GM12878 (cell line): ENCODE measurements at regions not wholly inside any gene's neighbourhood (a gene's known extent, or its start where the extent isn't known, plus 50 kb on each side); places are given as distances from the start of the nearest gene placed in this dataset.

ENCODE experiments used
- ATAC-seq: fragments of 200-7000 bp; cut with Tn5 transposase; 3 replicates; pipeline ENCODE4 v1.9.1; 2020; ENCODE audit warnings: mild to moderate bottlenecking, moderate library complexity
- BruUV-seq: library from RNA; stranded (reverse); fragments of 400-500 nt; replicated peaks from 2 replicates; lab custom pipeline; 2021; lab: Mats Ljungman, UMichigan
- CTCF ChIA-PET: fragments of 300-600 bp; sonication (Branson Sonifier 250); formaldehyde crosslinking; extraction: SDS; loops from one replicate; lab custom pipeline; 2021; ENCODE audit warnings: inconsistent platforms; lab: Yijun Ruan, JAX
- POLR2A ChIA-PET: fragments of 350-600 bp; formaldehyde crosslinking; extraction: SDS; loops from one replicate; lab custom pipeline; 2021; ENCODE audit warnings: inconsistent platforms; lab: Charles Lee
- RAD21 ChIA-PET: fragments of 300-600 bp; sonication (Branson Sonifier 250); formaldehyde crosslinking; loops from one replicate; lab custom pipeline; 2023; ENCODE audit warnings: antibody characterized with exemption; ENCODE audit not compliant: unreplicated experiment; lab: Charles Lee
- SMC1A ChIA-PET: fragments of 300-600 bp; sonication (Branson Sonifier 250); formaldehyde crosslinking; loops from one replicate; lab custom pipeline; 2023; ENCODE audit not compliant: unreplicated experiment, uncharacterized antibody; lab: Charles Lee
- DNase-seq: peaks from one replicate; pipeline ENCODE4 v3.0.0-alpha.2; 2011; ENCODE audit warnings: low read depth, low spot score
- FAIRE-seq: peaks from 3 replicates; lab custom pipeline; 2011; peaks lifted over from hg19 to GRCh38; lab: Jason Lieb, UNC
- H2AFZ ChIP-seq: 2 replicates; pipeline ENCODE4 v1.6.0; 2011; ENCODE audit warnings: low read depth, low read length, control low read depth; ENCODE audit not compliant: control insufficient read depth
- H3K27ac ChIP-seq: 2 replicates; pipeline ENCODE4 v1.5.1; 2011; ENCODE audit warnings: control low read depth; ENCODE audit not compliant: control insufficient read depth, insufficient read depth
- H3K27me3 ChIP-seq, 2 experiments: replicated peaks in 1 of 2; 2 replicates each; pipeline versions ENCODE4 v1.6.0 to v1.6.1; 2011; ENCODE audit warnings: low read length in 1 of 2; ENCODE audit not compliant: control insufficient read depth in 2 of 2, insufficient read depth in 2 of 2
- H3K36me3 ChIP-seq, 2 experiments: 2 replicates each; pipeline ENCODE4 v1.5.1; 2011; ENCODE audit warnings: low read length in 1 of 2; ENCODE audit not compliant: control insufficient read depth in 2 of 2, insufficient read depth in 2 of 2
- H3K4me1 ChIP-seq: 2 replicates; pipeline ENCODE4 v1.6.1; 2011; ENCODE audit warnings: mild to moderate bottlenecking, low read length, moderate library complexity, mixed read lengths; ENCODE audit not compliant: control insufficient read depth, insufficient read depth
- H3K4me2 ChIP-seq: 2 replicates; pipeline ENCODE4 v1.6.0; 2011; ENCODE audit warnings: control low read depth; ENCODE audit not compliant: control insufficient read depth, insufficient read depth
- H3K4me3 ChIP-seq: fragments of 200-600 bp; sonication (generic); 2 replicates; pipeline ENCODE4 v1.5.1; 2016
- H3K79me2 ChIP-seq: 2 replicates; pipeline ENCODE4 v1.6.0; 2011; ENCODE audit warnings: low read length; ENCODE audit not compliant: control insufficient read depth, insufficient read depth
- H3K9ac ChIP-seq: 2 replicates; pipeline ENCODE4 v1.8.0; 2011; ENCODE audit warnings: low read length, control low read depth, mixed read lengths; ENCODE audit not compliant: control insufficient read depth, insufficient read depth
- H3K9me3 ChIP-seq: replicated peaks from 3 replicates; pipeline ENCODE4 v1.5.1; 2011; ENCODE audit warnings: mild to moderate bottlenecking, low read length; ENCODE audit not compliant: control insufficient read depth, insufficient read depth
- H4K20me1 ChIP-seq: 2 replicates; pipeline ENCODE4 v1.6.0; 2011; ENCODE audit not compliant: control insufficient read depth, insufficient read depth
- CBFB ChIP-seq: IDR thresholded peaks from 2 replicates; pipeline ENCODE4 v1.6.1; 2016; ENCODE audit warnings: antibody characterized with exemption, low read depth
- HDAC6 ChIP-seq: fragments of 200-600 bp; sonication (generic); IDR thresholded peaks from one replicate; pipeline ENCODE4 v1.8.0; 2017; ENCODE audit warnings: antibody characterized with exemption; ENCODE audit not compliant: unreplicated experiment
- JUNB ChIP-seq: IDR thresholded peaks from 2 replicates; pipeline ENCODE4 v1.6.1; 2016; ENCODE audit warnings: antibody characterized with exemption, mild to moderate bottlenecking
- KAT2A ChIP-seq: conservative IDR thresholded peaks from 2 replicates; pipeline ENCODE4 v1.6.1; 2011; ENCODE audit warnings: low read depth, low read length; ENCODE audit not compliant: control insufficient read depth
- STAT3 ChIP-seq: IDR thresholded peaks from 2 replicates; pipeline ENCODE4 v1.6.1; 2011; ENCODE audit warnings: low read depth, low read length, improper control_type of control experiment
- ZNF274 ChIP-seq: IDR thresholded peaks from one replicate; pipeline ENCODE4 v1.8.0; 2011; ENCODE audit not compliant: insufficient read length, insufficient read depth
- ZZZ3 ChIP-seq: IDR thresholded peaks from 2 replicates; pipeline ENCODE4 v1.6.1; 2011; ENCODE audit warnings: low read depth; ENCODE audit not compliant: control insufficient read depth, insufficient read length
- WGBS: methylation state at CpG from one replicate; pipeline ENCODE4 v1.1.6; 2016; ENCODE audit warnings: low lambda C conversion rate; ENCODE audit not compliant: insufficient replicate concordance, insufficient coverage; ENCODE audit errors: missing lambda C conversion rate; 5-methylcytosine and 5-hydroxymethylcytosine counted together
- in situ Hi-C: fragments of 300-500 bp; cut with MboI; formaldehyde crosslinking; loops from 9 replicates; pipeline ENCODE4 v1.14.3; 2018; ENCODE audit warnings: mixed read lengths
- intact Hi-C: fragments of 100-400 bp; cut with micrococcal nuclease; formaldehyde crosslinking; loops from one replicate; pipeline ENCODE4 v1.14.2; 2022; ENCODE audit not compliant: unreplicated experiment
- TF ChIP-seq, protein P1 (sequence below): fragments of 450-650 bp; IDR thresholded peaks from 2 replicates; pipeline ENCODE4 v1.6.1; 2017; ENCODE audit warnings: low read depth, mild to moderate bottlenecking, moderate library complexity
- TF ChIP-seq, protein P2 (sequence below): fragments of 450-650 bp; IDR thresholded peaks from 2 replicates; pipeline ENCODE4 v1.6.1; 2017; ENCODE audit warnings: mild to moderate bottlenecking, moderate library complexity
- TF ChIP-seq, protein P3 (sequence below): fragments of 450-650 bp; formaldehyde crosslinking; IDR thresholded peaks from 2 replicates; pipeline ENCODE4 v1.4.0; 2022; ENCODE audit warnings: mild to moderate bottlenecking, moderate library complexity
- TF ChIP-seq, protein P4 (sequence below): IDR thresholded peaks from 2 replicates; pipeline ENCODE4 v1.6.1; 2012; ENCODE audit warnings: low read depth, low read length, improper control_type of control experiment
- TF ChIP-seq, protein P5 (sequence below): fragments of 450-650 bp; IDR thresholded peaks from 2 replicates; pipeline ENCODE4 v1.6.1; 2017; ENCODE audit warnings: borderline replicate concordance

DNA sequence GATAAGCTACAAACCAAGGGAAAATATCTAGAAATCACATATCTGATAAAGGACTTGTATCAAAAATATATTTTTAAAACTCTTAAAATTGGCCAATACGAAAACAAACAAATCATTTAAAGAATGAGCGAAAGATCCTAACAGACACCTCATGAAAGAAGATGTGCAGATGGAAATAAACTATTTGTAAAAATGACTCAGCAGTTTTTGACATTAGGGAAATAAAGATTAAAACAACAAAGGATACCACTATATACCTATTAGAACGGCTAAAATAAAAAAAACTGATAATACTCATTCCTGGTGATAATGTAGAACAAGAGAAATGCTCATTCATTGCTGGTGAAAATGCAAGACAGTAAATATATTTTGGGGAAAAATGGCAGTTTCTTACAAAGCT is 506.4 kb downstream of the KLHL4 start:
- Histone ChIP-seq H3K79me2 (no peaks in the 10 kb centered on the region), H3K36me3 (no peaks in the 10 kb centered on the region), H3K9ac (no peak overlapping the region), H3K4me2 (no peak overlapping the region), H4K20me1 (no peaks in the 10 kb centered on the region), H3K4me3 (no peak overlapping the region), H3K4me1 (no peaks in the 10 kb centered on the region), H2AFZ (no peak overlapping the region), H3K27me3 (no peaks in the 10 kb centered on the region), H3K9me3 (no peaks in the 10 kb centered on the region), H3K27ac (no peak overlapping the region)
- DNase-seq (no peak), FAIRE-seq (no peak), ATAC-seq (no peak)
- in situ Hi-C loops (no loop called here), intact Hi-C loops (no loop called here)
- ChIA-PET CTCF (no interaction called here), RAD21 (no interaction called here), SMC1A (no interaction called here), POLR2A (no interaction called here)
- WGBS: 21% methylated on average over 3 of the region's 3 CpGs
- no TSS peak for BruUV-seq
- TF ChIP-seq ZNF274: no peak
- TF ChIP-seq KAT2A: no peak
- TF ChIP-seq HDAC6: no peak
- no peak for TF ChIP-seq CBFB
- TF ChIP-seq JUNB: no peak
- TF ChIP-seq, protein P1, sequence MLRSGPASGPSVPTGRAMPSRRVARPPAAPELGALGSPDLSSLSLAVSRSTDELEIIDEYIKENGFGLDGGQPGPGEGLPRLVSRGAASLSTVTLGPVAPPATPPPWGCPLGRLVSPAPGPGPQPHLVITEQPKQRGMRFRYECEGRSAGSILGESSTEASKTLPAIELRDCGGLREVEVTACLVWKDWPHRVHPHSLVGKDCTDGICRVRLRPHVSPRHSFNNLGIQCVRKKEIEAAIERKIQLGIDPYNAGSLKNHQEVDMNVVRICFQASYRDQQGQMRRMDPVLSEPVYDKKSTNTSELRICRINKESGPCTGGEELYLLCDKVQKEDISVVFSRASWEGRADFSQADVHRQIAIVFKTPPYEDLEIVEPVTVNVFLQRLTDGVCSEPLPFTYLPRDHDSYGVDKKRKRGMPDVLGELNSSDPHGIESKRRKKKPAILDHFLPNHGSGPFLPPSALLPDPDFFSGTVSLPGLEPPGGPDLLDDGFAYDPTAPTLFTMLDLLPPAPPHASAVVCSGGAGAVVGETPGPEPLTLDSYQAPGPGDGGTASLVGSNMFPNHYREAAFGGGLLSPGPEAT: no peak
- TF ChIP-seq ZZZ3: no peak
- TF ChIP-seq, protein P2, sequence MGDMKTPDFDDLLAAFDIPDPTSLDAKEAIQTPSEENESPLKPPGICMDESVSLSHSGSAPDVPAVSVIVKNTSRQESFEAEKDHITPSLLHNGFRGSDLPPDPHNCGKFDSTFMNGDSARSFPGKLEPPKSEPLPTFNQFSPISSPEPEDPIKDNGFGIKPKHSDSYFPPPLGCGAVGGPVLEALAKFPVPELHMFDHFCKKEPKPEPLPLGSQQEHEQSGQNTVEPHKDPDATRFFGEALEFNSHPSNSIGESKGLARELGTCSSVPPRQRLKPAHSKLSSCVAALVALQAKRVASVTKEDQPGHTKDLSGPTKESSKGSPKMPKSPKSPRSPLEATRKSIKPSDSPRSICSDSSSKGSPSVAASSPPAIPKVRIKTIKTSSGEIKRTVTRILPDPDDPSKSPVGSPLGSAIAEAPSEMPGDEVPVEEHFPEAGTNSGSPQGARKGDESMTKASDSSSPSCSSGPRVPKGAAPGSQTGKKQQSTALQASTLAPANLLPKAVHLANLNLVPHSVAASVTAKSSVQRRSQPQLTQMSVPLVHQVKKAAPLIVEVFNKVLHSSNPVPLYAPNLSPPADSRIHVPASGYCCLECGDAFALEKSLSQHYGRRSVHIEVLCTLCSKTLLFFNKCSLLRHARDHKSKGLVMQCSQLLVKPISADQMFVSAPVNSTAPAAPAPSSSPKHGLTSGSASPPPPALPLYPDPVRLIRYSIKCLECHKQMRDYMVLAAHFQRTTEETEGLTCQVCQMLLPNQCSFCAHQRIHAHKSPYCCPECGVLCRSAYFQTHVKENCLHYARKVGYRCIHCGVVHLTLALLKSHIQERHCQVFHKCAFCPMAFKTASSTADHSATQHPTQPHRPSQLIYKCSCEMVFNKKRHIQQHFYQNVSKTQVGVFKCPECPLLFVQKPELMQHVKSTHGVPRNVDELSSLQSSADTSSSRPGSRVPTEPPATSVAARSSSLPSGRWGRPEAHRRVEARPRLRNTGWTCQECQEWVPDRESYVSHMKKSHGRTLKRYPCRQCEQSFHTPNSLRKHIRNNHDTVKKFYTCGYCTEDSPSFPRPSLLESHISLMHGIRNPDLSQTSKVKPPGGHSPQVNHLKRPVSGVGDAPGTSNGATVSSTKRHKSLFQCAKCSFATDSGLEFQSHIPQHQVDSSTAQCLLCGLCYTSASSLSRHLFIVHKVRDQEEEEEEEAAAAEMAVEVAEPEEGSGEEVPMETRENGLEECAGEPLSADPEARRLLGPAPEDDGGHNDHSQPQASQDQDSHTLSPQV: no peak
- TF ChIP-seq, protein P3, sequence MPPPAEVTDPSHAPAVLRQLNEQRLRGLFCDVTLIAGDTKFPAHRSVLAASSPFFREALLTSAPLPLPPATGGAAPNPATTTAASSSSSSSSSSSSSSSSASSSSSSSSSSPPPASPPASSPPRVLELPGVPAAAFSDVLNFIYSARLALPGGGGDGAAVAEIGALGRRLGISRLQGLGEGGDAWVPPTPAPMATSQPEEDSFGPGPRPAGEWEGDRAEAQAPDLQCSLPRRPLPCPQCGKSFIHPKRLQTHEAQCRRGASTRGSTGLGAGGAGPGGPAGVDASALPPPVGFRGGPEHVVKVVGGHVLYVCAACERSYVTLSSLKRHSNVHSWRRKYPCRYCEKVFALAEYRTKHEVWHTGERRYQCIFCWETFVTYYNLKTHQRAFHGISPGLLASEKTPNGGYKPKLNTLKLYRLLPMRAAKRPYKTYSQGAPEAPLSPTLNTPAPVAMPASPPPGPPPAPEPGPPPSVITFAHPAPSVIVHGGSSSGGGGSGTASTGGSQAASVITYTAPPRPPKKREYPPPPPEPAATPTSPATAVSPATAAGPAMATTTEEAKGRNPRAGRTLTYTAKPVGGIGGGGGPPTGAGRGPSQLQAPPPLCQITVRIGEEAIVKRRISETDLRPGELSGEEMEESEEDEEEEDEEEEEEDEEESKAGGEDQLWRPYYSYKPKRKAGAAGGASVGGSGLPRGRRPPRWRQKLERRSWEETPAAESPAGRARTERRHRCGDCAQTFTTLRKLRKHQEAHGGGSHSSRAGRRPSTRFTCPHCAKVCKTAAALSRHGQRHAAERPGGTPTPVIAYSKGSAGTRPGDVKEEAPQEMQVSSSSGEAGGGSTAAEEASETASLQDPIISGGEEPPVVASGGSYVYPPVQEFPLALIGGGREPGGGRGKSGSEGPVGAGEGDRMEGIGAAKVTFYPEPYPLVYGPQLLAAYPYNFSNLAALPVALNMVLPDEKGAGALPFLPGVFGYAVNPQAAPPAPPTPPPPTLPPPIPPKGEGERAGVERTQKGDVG (CRISPR knock-in tag): no peak
- TF ChIP-seq, protein P4, sequence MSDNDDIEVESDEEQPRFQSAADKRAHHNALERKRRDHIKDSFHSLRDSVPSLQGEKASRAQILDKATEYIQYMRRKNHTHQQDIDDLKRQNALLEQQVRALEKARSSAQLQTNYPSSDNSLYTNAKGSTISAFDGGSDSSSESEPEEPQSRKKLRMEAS: no peak
- no peak for TF ChIP-seq STAT3
- TF ChIP-seq, protein P5, sequence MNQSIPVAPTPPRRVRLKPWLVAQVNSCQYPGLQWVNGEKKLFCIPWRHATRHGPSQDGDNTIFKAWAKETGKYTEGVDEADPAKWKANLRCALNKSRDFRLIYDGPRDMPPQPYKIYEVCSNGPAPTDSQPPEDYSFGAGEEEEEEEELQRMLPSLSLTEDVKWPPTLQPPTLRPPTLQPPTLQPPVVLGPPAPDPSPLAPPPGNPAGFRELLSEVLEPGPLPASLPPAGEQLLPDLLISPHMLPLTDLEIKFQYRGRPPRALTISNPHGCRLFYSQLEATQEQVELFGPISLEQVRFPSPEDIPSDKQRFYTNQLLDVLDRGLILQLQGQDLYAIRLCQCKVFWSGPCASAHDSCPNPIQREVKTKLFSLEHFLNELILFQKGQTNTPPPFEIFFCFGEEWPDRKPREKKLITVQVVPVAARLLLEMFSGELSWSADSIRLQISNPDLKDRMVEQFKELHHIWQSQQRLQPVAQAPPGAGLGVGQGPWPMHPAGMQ: no peak
